ENCODE measurements at regions not wholly inside any gene's neighbourhood (a gene's known extent, or its start where the extent isn't known, plus 50 kb on each side); places are given as distances from the start of the nearest gene placed in this dataset.

DNA sequence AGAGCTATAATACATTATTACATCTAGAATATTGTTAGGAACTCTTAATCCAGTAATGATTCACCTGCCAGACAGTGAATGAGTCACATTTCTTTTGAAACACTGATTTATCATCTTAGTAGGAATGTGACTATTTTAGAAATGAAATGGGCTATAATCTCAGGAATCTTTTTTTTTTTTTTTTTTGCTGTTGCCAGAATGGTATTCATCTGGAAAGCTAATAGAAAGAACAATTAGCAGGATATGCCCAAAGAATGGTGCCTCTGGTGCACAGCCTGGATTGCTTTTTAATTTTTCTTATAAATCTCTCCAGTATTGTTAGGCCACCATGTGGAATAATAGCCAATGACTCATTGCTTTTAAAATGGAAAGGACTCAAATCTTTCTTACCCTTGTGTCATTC lies 181.1 kb upstream of the SMIM31 start:
- TF ChIP-seq, protein P1, sequence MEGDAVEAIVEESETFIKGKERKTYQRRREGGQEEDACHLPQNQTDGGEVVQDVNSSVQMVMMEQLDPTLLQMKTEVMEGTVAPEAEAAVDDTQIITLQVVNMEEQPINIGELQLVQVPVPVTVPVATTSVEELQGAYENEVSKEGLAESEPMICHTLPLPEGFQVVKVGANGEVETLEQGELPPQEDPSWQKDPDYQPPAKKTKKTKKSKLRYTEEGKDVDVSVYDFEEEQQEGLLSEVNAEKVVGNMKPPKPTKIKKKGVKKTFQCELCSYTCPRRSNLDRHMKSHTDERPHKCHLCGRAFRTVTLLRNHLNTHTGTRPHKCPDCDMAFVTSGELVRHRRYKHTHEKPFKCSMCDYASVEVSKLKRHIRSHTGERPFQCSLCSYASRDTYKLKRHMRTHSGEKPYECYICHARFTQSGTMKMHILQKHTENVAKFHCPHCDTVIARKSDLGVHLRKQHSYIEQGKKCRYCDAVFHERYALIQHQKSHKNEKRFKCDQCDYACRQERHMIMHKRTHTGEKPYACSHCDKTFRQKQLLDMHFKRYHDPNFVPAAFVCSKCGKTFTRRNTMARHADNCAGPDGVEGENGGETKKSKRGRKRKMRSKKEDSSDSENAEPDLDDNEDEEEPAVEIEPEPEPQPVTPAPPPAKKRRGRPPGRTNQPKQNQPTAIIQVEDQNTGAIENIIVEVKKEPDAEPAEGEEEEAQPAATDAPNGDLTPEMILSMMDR (tag by site-specific recombination; IDR thresholded peaks at IDR 0.05) = no peak
- TF ChIP-seq, protein P2, sequence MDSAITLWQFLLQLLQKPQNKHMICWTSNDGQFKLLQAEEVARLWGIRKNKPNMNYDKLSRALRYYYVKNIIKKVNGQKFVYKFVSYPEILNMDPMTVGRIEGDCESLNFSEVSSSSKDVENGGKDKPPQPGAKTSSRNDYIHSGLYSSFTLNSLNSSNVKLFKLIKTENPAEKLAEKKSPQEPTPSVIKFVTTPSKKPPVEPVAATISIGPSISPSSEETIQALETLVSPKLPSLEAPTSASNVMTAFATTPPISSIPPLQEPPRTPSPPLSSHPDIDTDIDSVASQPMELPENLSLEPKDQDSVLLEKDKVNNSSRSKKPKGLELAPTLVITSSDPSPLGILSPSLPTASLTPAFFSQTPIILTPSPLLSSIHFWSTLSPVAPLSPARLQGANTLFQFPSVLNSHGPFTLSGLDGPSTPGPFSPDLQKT (IDR thresholded peaks at IDR 0.05; ENCODE audit: borderline replicate concordance, low read depth, low read length) = no peak
- no peak for TF ChIP-seq ZNF391 (tag by site-specific recombination; IDR thresholded peaks at IDR 0.05; ENCODE audit: borderline replicate concordance, low read depth)
- no peak for TF ChIP-seq YY1 (tag by site-specific recombination; IDR thresholded peaks at IDR 0.05)
- TF ChIP-seq RBAK (tag by site-specific recombination; IDR thresholded peaks at IDR 0.05) = no peak
